GM23338 (cell line): ENCODE measurements at regions not wholly inside any gene's neighbourhood (a gene's known extent, or its start where the extent isn't known, plus 50 kb on each side); places are given as distances from the start of the nearest gene placed in this dataset.
A peak's percentile ranks its signal among the peaks of the same experiment; 100 is the strongest.

ENCODE experiments used
- ATAC-seq: fragments of 200-7000 bp; cut with Tn5 transposase; 3 replicates; pipeline ENCODE4 v1.9.1; 2020
- DNase-seq: peaks from one replicate; pipeline ENCODE4 v3.0.0-alpha.2; 2015; ENCODE audit warnings: low spot score
- H2AFZ ChIP-seq: fragments of 200-600 bp; sonication (generic); 2 replicates; pipeline ENCODE4 v1.8.0; 2016; ENCODE audit warnings: antibody characterized with exemption, mild to moderate bottlenecking, moderate library complexity
- H3F3A ChIP-seq: fragments of 200-600 bp; sonication (generic); replicated peaks from 2 replicates; pipeline ENCODE4 v1.8.0; 2017; ENCODE audit warnings: antibody characterized with exemption, mixed run types, low read depth
- H3K27ac ChIP-seq: fragments of 200-600 bp; sonication (generic); 2 replicates; pipeline ENCODE4 v1.6.1; 2016; ENCODE audit warnings: low read depth
- H3K27me3 ChIP-seq: fragments of 200-600 bp; sonication (generic); 2 replicates; pipeline ENCODE4 v1.8.0; 2016; ENCODE audit warnings: mild to moderate bottlenecking, mixed run types, moderate library complexity; ENCODE audit not compliant: insufficient read depth
- H3K36me3 ChIP-seq: fragments of 200-600 bp; sonication (generic); 2 replicates; pipeline ENCODE4 v1.8.0; 2016; ENCODE audit warnings: mild to moderate bottlenecking; ENCODE audit not compliant: insufficient read depth
- H3K4me1 ChIP-seq: fragments of 200-600 bp; sonication (generic); 2 replicates; pipeline ENCODE4 v1.8.0; 2016; ENCODE audit warnings: mild to moderate bottlenecking, moderate library complexity; ENCODE audit not compliant: insufficient read depth
- H3K4me2 ChIP-seq: fragments of 200-600 bp; sonication (generic); 2 replicates; pipeline ENCODE4 v1.7.1; 2017; ENCODE audit warnings: mixed run types
- H3K4me3 ChIP-seq: fragments of 200-600 bp; sonication (generic); 2 replicates; pipeline ENCODE4 v1.6.1; 2016; ENCODE audit warnings: mixed run types
- H3K79me2 ChIP-seq: fragments of 200-600 bp; sonication (generic); replicated peaks from 2 replicates; pipeline ENCODE4 v1.8.0; 2017; ENCODE audit warnings: mild to moderate bottlenecking; ENCODE audit not compliant: insufficient read depth
- H3K9me2 ChIP-seq: fragments of 200-600 bp; sonication (generic); 2 replicates; pipeline ENCODE4 v1.8.0; 2017; ENCODE audit not compliant: insufficient read depth
- H4K20me1 ChIP-seq: fragments of 200-600 bp; sonication (generic); replicated peaks from 2 replicates; pipeline ENCODE4 v1.8.0; 2017; ENCODE audit warnings: mild to moderate bottlenecking; ENCODE audit not compliant: insufficient read depth
- H3K27ac Mint-ChIP-seq: 2 replicates; pipeline ENCODE4 v1.8.0; 2020; ENCODE audit warnings: inconsistent platforms, mild to moderate bottlenecking, moderate library complexity, mixed read lengths
- H3K27me3 Mint-ChIP-seq: 3 replicates; pipeline ENCODE4 v1.8.0; 2022; ENCODE audit warnings: low read depth, mild to moderate bottlenecking, moderate library complexity, mixed read lengths, inconsistent platforms; ENCODE audit not compliant: insufficient read depth, poor library complexity
- H3K36me3 Mint-ChIP-seq: 3 replicates; pipeline ENCODE4 v1.8.0; 2021; ENCODE audit warnings: low read depth, mild to moderate bottlenecking, inconsistent platforms, moderate library complexity, mixed read lengths
- H3K4me1 Mint-ChIP-seq: 3 replicates; pipeline ENCODE4 v1.8.0; 2020; ENCODE audit warnings: mild to moderate bottlenecking, inconsistent platforms, mixed read lengths
- H3K4me3 Mint-ChIP-seq: 3 replicates; pipeline ENCODE4 v1.8.0; 2021; ENCODE audit warnings: moderate library complexity, mild to moderate bottlenecking, inconsistent platforms, mixed read lengths
- H3K9me3 Mint-ChIP-seq: 3 replicates; pipeline ENCODE4 v1.8.0; 2020; ENCODE audit warnings: moderate library complexity, mild to moderate bottlenecking, inconsistent platforms, mixed read lengths
- CTCF ChIP-seq, 2 experiments: fragments of 200-600 bp in 1 of 2; sonication (generic) in 1 of 2; conservative IDR thresholded peaks; 2 replicates each; pipeline versions ENCODE4 v1.5.1 to v1.6.1; 2016 to 2017; ENCODE audit warnings: antibody characterized with exemption in 2 of 2, low read depth in 2 of 2, mild to moderate bottlenecking in 2 of 2, moderate library complexity in 1 of 2
- EZH2 ChIP-seq: fragments of 200-600 bp; sonication (generic); IDR thresholded peaks from one replicate; pipeline ENCODE4 v1.8.0; 2017; ENCODE audit warnings: antibody characterized with exemption, mild to moderate bottlenecking, low read depth; ENCODE audit not compliant: unreplicated experiment
- STAT1 ChIP-seq: IDR thresholded peaks from one replicate; pipeline ENCODE4 v1.6.1; 2016; ENCODE audit warnings: antibody characterized with exemption; ENCODE audit not compliant: unreplicated experiment
- ZNF331 ChIP-seq: fragments of 250-450 bp; sonication (Bioruptor Pico); IDR thresholded peaks from 2 replicates; pipeline ENCODE4 v1.5.0; 2020; ENCODE audit warnings: low read depth, mild to moderate bottlenecking, moderate library complexity
- ZNF462 ChIP-seq: fragments of 250-450 bp; sonication (Bioruptor Pico); IDR thresholded peaks from 2 replicates; pipeline ENCODE4 v1.5.0; 2020; ENCODE audit warnings: mild to moderate bottlenecking, moderate library complexity

- no peak for TF ChIP-seq ZNF462 (CRISPR knock-in tag)
- TF ChIP-seq ZNF331 = no peak
These were observed 600.4 kb downstream of the HTR1B start (continued) for GRCh38 chr6:76862936-76863335.

GRCh38 chr6:76861403-76861802, 601.9 kb downstream of the HTR1B start:
- no peaks in the 10 kb centered on the region for H3K36me3 ChIP-seq
- no peaks in the 10 kb centered on the region for H3K9me3 Mint-ChIP-seq
- no peaks in the 10 kb centered on the region for H3K4me1 ChIP-seq
- no peaks in the 10 kb centered on the region for H3K27me3 ChIP-seq
- ATAC-seq (peak; percentile 89), DNase-seq (peak; percentile 78)
- no peak overlapping the region for H2AFZ ChIP-seq
- TF ChIP-seq CTCF (conservative IDR thresholded peaks at IDR 0.05; ENCODE audit: low read depth in 2 of 2) = peak; percentile 62 to 80
- no peak for TF ChIP-seq EZH2
- no peak for TF ChIP-seq STAT1
- no peak overlapping the region for H3K27ac ChIP-seq
- H3K27me3 Mint-ChIP-seq = peaks cover 4% of the 10 kb centered on the region
- no peaks in the 10 kb centered on the region for H3K9me2 ChIP-seq
- H3K36me3 Mint-ChIP-seq = no peaks in the 10 kb centered on the region
- no peak overlapping the region for H3K4me2 ChIP-seq
- no peak overlapping the region for H3K4me3 ChIP-seq
- no peak overlapping the region for H3K27ac Mint-ChIP-seq
- peaks cover 6% of the 10 kb centered on the region; the same call in 2 of the 3 replicates for H3K4me1 Mint-ChIP-seq
- H3K79me2 ChIP-seq = no peaks in the 10 kb centered on the region
- H3F3A ChIP-seq = no peaks in the 10 kb centered on the region
- no peaks in the 10 kb centered on the region for H4K20me1 ChIP-seq
- H3K4me3 Mint-ChIP-seq = no peak overlapping the region
